SKM-1 (cell line): ENCODE measurements at regions not wholly inside any gene's neighbourhood (a gene's known extent, or its start where the extent isn't known, plus 50 kb on each side); places are given as distances from the start of the nearest gene placed in this dataset.

Experiments
- DNase-seq: peaks from one replicate; lab custom pipeline; 2025; ENCODE audit not compliant: unreplicated experiment; lab: John Stamatoyannopoulos, UW

- DNase-seq = no peak
These were observed 367.5 kb upstream of the FIGN start for GRCh38 chr2:164103271-164103670.

- no peak for DNase-seq
These were observed 366.6 kb upstream of the FIGN start for GRCh38 chr2:164102366-164102765.

DNA sequence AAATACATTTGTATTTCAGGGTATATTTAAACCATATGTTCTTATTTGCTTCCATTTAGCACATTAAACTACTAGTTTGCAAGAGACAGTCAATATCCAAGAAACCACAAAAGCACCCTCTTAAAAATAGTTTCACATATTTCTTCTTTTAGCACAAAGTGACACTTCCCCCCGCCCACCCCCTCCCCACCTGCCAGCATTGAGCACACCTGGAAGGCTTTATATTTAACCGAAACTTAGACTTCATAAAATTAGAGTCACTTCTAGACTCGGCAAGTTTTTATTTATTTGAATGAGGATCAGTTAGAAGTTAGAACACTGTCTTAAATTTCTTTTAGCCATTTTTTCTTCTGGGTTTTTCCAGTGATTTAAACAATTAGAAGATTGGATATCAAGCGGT, 355.9 kb upstream of the FIGN start:
- DNase-seq = no peak

DNA sequence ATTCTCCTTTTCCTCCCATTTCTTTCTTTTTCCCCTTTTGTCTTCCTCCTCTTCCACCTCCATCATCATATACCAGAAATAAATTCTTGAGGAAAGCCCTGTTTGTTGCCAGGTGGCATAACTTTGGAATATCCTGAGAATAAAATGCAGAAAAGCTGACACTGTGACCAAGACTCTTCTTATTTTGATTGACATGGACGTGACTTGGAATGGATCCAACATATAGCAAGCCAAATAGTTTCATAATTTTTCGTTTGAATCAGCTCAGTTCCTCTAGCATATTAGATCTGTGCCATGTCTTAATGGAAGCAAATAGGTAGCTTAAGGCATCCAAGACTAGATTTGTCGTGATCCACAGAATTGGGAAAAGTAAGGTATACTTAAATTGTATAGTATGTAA, 354.7 kb upstream of the FIGN start:
- DNase-seq = no peak

DNA sequence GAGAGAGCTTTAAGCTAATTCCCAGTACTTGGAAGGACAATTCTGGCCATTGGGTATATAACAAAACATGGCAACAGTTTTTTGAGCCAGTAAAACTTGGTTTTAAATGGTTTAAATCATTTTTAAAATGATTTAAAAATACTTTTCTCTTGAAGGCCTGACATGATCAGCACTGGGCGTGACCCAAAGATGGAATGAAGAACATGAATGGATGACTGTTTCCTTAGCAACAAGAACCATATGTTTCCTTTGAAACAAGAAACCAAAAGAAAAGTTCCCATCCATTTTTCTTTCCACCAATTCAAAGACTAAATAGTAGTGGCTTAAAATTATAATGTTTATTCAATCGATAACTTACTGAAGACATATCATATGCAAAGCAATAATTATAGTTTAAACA, 348.3 kb upstream of the FIGN start:
- DNase-seq = no peak

GRCh38 chr2:164080486-164080885, 344.7 kb upstream of the FIGN start:
- DNase-seq = no peak

GRCh38 chr2:164079258-164079657, 343.4 kb upstream of the FIGN start:
- DNase-seq = no peak

DNA sequence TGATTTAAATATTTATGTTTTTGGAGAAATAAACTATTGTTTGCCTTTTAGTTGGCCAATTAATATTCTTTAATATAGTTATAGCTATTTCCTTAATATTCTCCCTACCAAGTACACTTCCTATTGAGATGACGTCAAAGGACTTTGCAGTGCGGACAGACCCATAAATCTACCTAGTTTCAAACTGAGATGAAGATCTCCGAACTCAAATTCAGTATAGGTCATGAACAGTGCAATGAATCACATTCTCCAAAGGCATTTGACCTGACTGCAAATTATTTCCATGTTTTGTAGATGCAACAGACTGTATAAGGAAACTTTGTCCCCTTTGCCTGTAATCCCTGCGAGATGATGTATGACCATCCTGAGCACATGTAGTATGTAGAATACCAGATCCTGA, 342.6 kb upstream of the FIGN start:
- no peak for DNase-seq

DNA sequence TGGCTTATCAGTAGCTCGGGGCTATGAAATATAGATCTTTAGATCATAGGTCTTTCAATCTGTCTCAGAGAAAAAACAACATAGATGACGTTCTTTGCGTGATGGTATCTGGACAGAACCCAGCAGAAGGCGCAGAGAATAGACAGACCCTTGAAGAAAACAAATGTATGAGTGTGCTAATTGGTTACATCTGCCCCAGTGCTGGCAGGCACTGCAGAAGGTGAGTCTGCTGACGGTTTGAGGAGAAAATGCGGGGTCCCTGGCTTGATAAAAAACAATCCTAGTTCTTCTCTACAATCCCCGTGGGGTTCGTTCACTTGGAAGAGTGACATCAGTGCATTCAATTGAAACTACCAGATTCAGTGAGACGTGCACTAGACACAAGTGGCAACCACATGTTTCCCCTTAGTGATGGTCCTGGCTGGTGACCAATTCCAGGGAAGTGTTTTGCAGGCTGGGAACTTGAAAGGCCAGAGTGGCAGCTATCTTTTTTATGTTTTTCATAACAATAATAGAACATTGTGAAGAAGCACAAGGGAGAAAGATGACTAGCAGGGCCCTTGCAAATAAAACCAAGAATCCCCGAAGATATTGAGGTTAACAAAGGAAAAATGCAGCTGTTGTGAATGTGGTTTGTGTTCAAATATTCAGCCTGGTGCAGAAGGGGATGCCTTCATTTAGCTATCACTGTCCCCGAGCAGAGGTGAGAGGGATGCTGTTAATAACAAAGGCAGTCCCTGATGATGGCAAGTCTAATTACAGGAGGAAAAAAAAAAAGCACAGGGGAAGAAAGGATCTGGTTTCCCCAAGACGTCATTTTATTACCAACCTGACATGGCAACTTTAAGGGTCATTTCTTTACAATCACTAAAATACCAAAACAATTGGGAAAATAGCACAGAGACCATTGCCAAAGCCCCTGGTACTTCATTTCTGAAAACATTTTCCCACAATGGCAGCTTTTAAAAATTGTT, 337.6 kb upstream of the FIGN start:
- no peak for DNase-seq

GRCh38 chr2:164069540-164069939, 333.7 kb upstream of the FIGN start:
- no peak for DNase-seq

DNA sequence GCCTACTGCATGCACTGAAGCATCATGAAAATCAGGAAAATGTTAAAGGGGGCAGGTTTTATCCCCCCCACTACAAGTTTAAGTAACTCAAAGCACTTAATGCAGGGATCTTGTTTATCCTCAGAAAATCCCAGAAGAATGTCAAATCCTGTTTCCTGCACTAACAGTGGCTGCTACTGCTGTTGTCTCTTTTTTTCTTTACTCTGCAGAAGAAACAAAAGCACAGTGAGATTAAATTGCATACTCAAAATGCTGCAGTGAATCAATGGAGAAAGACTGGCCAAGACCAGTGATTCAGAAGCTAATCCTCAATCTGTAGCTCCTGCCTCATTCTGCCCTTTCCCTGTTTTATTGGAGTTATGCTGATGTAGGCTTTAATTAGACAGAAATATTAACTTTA, 332.3 kb upstream of the FIGN start:
- no peak for DNase-seq

DNA sequence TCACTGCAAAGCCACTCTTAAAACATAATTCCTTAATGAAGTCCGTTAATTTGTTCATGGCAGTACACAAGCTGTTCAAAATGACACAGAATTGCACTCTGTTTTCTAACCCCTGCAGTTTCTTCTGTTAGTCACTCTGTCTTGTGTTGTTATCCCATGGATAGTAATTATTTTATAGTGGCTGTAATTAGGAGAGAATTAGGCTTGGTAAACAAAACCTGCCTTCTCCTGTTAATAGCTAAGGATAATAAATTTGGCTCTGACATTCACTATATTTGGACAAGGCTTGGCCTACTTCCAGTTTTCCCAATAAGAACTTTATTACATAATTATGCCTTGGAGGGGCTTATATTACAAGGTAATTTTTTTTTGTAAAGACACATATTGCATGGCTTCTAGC, 330.3 kb upstream of the FIGN start:
- no peak for DNase-seq

DNA sequence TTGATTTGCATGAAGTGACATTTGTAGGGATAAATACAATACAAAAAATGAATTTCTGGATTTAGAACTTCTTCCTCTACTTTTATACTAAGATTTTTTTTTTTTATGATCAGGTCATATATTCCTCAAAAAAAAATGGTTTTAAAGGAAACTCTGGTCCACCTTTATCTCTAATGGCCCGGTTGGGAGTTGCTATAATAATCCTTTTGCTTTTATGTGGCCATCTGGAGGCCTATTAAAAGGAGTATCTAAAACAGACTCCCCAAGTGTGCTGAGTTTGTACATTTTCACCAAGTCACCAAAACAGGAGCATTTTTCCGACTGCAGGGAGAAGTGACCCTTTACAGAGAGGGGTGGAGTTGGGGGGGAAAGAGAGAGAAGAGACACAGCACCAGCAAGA, 329.2 kb upstream of the FIGN start:
- no peak for DNase-seq

DNA sequence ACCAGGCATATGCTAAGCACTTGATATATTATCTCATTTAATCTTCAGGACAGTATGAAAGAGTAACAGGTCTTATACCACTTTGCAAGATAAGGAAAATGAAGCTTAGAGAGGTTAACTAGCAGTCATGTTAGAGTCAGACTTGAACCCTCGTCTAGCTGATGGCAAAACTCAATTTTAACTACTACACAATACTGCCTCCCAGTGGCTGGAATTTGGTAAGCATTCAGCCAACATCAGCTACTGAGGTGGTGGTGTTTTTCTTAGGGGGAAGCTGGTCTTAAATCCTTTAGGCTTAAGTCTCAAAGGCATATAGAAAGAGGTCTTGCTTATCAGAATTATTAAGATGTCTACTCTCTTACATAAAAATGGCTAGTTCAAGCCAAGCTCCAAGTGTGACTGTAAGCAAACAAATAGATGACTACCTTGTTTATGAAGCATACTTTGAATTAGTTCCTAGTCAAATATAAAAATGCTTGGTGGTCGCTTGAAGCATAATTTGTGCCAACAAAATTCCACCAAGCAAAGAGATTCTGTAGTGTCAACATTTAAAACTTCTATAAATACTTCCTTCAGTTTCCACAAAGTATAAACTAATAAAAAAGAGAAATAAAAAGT, 325.4 kb upstream of the FIGN start:
- peak; percentile 35 for DNase-seq

DNA sequence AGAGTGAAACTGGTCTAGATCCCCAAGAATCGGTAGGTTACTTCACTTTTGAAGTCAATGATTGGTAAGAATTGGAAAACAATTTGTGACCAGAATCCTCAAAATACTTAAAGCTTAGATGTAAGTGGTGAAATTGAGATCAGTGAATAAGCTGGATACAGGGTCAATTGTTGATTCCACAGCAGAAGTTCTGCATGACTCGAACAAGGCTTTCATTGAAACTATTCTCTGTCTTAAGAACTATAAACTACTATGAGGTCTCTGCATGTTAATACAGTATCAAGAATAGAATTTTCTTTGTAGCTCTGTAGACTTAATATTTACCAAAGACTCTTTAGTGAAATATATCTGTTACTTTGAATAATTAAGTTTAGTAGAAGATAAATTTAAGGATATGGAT, 324.2 kb upstream of the FIGN start:
- DNase-seq = no peak

- DNase-seq = no peak
These were observed 319.8 kb upstream of the FIGN start for GRCh38 chr2:164055623-164056022.

- DNase-seq = no peak
These were observed 318.8 kb upstream of the FIGN start for GRCh38 chr2:164054651-164055050.

- no peak for DNase-seq
These were observed 317.2 kb upstream of the FIGN start for GRCh38 chr2:164053021-164053420.

DNA sequence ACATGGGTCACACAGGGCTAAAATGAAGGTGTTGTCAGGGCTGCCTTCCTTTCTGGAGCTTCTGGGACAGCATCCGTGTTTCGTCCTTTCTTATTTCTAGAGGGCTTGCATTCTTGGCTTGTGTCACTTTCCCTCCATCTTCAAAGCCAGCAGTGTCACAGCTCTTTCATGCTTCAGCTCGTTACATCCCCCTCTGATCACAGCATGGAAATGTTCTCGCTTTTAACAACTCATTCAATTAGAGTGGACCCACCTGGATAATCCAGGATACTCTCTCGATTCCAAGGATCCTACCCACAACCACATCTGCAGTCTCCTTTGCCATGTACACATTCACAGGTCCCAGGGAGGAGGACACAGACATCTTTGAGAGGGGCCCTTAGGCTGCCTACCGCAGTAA, 316.2 kb upstream of the FIGN start:
- DNase-seq = no peak

- DNase-seq = no peak
These were observed 312.9 kb upstream of the FIGN start for GRCh38 chr2:164048729-164049128.

DNA sequence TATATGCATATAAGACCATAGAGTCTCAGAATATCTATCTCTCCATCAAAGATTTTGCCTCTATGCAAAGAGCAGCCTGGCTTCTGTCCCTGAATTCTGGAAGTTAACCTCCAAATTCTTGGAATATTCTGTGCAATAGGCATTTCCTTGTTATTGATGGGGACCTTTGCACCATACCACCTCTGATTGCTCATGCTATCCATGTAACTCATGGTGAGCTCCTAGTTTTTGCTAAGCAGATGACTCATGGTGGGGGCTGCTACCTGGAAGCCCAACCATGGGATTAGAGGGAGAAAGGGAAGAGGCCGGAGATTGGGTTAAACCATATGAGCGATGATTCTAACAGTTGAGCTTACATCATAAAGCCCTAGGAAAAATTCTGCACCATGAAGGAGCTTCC, 310.2 kb upstream of the FIGN start:
- no peak for DNase-seq

DNA sequence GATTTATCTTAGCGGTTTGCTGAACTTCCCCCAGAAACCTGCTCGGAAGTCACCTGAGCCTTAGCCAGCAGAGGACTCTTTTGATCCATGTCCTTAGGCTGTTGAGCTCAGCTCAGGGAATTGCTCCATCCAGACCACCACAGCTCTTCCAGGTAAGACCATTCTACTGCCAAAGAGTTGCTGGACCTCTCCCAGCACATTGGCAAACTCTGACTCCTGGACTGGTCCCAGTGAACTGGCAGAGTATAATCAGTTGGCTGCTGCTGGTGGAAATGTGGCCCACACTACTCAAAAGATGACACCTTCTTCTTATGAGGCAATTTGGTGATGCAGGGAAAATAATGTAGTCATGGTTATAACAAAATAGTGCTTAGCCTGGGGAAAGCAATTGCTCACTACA, 308.8 kb upstream of the FIGN start:
- DNase-seq = no peak

GRCh38 chr2:164039270-164039669, 303.5 kb upstream of the FIGN start:
- DNase-seq = no peak
